HG03135 (cell line): ENCODE measurements at regions not wholly inside any gene's neighbourhood (a gene's known extent, or its start where the extent isn't known, plus 50 kb on each side); places are given as distances from the start of the nearest gene placed in this dataset.
"Not testable (repeated sequence)": the region's sequence is repeated elsewhere in the genome, so short reads cannot be mapped to it uniquely, and the experiment has no call there.

Source experiments
- ATAC-seq: cut with Tn5 transposase; IDR thresholded peaks from one replicate; pipeline ENCODE4 v1.9.1; 2021; ENCODE audit warnings: mild to moderate bottlenecking, moderate library complexity; ENCODE audit not compliant: unreplicated experiment

DNA sequence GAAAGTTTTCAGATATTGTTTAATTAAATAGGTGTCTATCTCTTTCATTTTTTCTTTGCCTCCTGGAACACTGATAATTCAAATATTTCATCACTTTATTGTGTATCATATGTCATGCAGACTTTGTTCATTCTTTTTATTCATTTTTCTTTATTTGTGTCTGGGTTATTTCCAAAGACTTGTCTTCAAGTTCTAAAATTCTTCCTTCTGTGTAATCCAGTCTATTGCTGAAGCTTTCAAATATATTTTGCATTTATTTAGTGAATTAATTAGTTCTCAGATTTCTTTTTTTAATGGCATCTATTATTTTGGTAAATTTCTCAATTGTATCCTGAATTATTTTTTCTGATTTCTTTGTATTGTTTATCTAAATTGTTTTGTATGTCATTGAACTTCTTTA is 70.1 kb downstream of the ZNF330 start:
- ATAC-seq: no peak

DNA sequence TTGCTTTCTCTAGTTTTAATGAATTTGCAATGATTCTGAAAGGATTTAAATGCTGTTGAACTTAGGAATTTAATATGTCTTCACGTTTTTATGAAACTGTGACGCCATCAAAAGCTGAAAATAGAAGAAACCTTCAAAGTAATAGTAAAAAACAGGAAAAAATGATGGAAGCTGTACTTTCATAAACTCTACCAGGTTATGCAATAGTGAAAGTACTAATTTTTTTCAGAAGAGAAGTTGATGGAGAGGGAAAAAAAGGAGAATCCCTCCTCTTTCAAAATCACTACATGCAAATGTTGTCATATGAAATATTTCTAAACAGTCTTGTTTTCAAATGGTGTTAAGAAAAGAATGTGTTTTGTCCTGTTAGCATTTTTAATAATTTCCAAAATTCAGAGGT is 73.6 kb downstream of the ZNF330 start:
- no peak for ATAC-seq

GRCh38 chr4:141301216-141301615 is 80.5 kb downstream of the ZNF330 start:
- no peak for ATAC-seq

DNA sequence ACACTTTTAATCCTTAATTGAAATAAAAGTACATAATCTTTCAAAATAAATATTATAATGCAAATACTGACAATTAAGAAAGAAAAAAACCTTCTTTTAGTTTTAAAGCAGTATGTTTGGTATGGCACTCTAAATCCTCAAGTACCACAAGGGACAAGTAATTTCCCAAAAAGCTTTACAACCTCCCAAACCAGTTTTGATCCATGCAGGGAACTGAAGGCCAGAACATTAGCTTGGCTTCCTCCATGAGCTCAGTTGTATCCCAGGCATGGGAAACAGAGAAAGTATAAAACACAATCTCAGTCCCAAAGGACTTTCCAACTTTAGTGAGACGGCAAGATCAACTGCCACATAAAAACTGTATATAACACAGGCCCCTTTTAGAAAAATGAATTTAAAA is 82.2 kb downstream of the ZNF330 start:
- no peak for ATAC-seq

- ATAC-seq: no peak
Observed at GRCh38 chr4:141304346-141304745, 83.7 kb downstream of the ZNF330 start.

GRCh38 chr4:141306331-141306730 is 85.6 kb downstream of the ZNF330 start:
- no peak for ATAC-seq

DNA sequence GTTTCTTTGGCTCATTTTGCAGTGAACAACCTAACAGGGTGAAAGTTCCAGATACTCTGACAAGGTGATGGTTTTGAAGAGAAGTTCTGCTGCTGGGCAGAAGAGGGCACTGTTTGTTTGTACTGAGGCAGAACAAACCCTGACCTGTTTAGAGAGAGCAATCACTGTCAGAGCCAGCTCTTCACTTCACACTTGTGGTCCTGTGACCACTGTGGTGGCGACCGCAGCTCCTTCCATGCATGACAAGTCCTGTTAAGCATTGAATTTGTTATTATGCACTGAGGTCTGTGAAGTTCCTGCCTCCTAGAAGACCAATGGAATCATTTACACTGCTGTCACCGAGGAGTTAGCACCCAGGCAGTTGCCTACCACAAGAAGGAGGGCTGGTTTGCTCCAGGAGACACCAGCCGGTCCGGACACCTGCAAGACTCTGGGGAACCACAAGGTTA is 86.6 kb downstream of the ZNF330 start:
- peak; percentile 100 for ATAC-seq

DNA sequence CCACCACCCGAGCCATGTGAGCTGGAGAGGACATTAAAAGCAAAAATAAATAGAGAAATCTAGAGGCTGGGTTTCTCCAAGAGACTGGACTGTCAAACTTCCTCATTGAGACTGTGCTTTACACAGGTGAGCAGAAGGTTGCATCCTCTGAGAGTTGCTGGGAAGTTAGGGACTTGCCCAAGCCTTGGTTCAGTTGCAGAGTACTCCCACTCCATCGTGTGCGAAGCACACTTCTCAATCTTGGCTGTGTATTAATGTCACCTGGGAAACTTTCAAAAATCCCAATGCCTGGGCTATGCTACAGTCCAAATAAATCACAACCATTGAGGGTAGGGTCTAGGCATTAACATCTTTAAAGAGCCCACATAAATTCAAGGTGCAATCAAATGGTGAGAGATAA is 89.2 kb downstream of the ZNF330 start:
- ATAC-seq: no peak

GRCh38 chr4:141311246-141312204 is 90.8 kb downstream of the ZNF330 start:
- no peak for ATAC-seq

GRCh38 chr4:141314627-141315026 is 93.9 kb downstream of the ZNF330 start:
- no peak for ATAC-seq

GRCh38 chr4:141328560-141329173 is 108.0 kb downstream of the ZNF330 start:
- ATAC-seq: no peak

- no peak for ATAC-seq
Observed at GRCh38 chr4:141329174-141329569, 108.5 kb downstream of the ZNF330 start.

GRCh38 chr4:141330616-141331015 is 109.9 kb downstream of the ZNF330 start:
- ATAC-seq: no peak

- no peak for ATAC-seq
Observed at GRCh38 chr4:141331534-141332358, 111.1 kb downstream of the ZNF330 start.

DNA sequence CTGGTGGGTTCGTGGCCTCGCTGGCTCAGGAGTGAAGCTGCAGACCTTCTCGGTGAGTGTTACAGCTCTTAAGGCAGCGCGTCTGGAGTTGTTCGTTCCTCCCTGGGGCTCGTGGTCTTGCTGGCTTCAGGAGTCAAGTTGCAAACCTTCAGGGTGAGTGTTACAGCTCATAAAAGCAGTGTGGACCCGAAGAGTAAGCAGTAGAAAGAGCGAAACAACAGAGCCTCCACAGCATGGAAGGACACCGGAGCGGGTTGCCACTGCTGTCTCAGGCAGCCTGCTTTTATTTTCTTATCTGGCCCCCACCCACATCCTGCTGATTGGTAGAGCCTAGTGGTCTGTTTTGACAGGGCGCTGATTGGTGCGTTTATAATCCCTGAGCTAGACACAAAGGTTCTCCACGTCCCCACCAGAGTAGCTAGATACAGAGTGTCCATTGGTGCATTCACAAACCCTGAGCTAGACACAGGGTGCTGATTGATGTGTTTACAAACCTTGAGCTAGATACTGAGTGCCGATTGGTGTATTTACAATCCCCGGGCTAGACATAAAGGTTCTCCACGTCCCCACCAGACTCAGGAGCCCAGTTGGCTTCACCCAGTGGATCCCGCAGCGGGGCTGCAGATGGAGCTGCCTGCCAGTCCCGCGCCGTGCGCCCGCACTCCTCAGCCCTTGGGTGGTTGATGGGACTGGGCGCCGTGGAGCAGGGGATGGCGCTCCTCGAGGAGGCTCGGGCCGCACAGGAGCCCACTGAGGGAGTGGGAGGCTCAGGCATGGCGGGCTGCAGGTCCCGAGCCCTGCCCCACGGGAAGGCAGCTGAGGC is 111.9 kb downstream of the ZNF330 start:
- not testable (repeated sequence) for ATAC-seq

- not testable (repeated sequence) for ATAC-seq
Observed at GRCh38 chr4:141333456-141334230, 112.9 kb downstream of the ZNF330 start.

DNA sequence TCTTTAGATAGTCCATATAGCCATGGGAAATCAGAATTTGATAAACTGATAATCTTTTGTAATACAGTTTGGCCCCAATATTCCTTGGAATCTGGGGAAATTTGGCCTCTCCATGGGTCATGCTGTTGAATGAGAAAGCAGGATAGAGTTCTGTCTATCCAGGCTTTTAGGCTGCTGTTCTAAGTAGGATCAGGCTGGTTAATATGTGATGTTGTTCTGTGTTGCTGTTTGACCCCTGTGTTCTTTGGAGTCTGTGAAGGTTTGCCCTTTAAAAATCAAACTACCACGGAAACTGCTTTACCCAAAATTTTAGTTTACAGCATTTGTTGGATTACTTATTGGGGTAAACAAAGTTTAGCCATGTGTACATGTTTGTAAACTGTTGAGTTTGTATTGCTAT is 114.5 kb downstream of the ZNF330 start:
- no peak for ATAC-seq

DNA sequence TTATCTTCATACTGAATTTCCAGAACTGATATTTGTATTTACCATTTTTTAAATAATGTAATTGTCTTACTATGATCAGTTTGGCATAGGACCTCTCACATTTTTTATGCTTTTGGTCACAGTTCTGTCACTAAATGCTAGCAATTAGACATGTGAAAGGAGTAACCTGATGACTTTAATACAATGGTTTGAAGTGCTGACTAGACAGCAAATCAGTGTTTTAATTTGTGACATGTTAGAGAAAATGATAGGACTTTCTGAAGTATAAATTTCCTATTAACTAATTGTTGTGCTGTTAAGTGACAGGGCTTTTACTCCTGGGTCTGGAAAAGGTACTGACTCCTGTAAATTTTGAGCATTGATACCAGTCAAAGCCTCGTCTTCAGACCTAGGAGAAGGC is 117.5 kb downstream of the ZNF330 start:
- no peak for ATAC-seq

- no peak for ATAC-seq
Observed at GRCh38 chr4:141339391-141339790, 118.7 kb downstream of the ZNF330 start.

DNA sequence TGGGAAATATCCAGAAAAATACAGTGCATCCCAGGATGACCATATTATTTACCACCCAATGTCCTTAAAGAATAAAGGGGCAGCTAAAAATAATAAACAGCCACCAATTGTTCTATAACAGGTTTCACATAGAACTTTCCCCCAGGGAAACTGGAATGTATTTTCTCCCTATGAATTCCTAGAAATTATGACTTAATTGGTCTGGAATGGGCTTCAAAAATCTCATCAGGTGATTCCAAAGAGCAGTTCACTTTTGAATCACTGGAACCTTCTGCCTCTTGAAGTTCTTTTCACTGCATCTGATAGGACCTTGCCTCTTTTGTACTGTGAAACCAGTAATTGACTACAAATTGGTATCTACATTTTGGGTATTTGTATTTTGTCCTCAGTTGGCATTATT is 119.3 kb downstream of the ZNF330 start:
- no peak for ATAC-seq
